SKM-1 treated with dmso at 0.1 percent for 144 hours (cell line): ENCODE measurements at regions not wholly inside any gene's neighbourhood (a gene's known extent, or its start where the extent isn't known, plus 50 kb on each side); places are given as distances from the start of the nearest gene placed in this dataset.
"Not testable (repeated sequence)": the region's sequence is repeated elsewhere in the genome, so short reads cannot be mapped to it uniquely, and the experiment has no call there.

Experiments
- DNase-seq: peaks from one replicate; lab custom pipeline; 2025; ENCODE audit not compliant: unreplicated experiment; lab: John Stamatoyannopoulos, UW

GRCh38 chr3:75840160-75840559 lies 54.8 kb upstream of the ZNF717 start:
- DNase-seq = not testable (repeated sequence)

- not testable (repeated sequence) for DNase-seq
Observed at GRCh38 chr3:75850301-75851008, 65.1 kb upstream of the ZNF717 start.

GRCh38 chr3:75863130-75863529 lies 77.8 kb upstream of the ZNF717 start:
- no peak for DNase-seq

GRCh38 chr3:75863878-75864277 lies 78.5 kb upstream of the ZNF717 start:
- DNase-seq = no peak

GRCh38 chr3:75883719-75884118 lies 98.4 kb upstream of the ZNF717 start:
- not testable (repeated sequence) for DNase-seq

- DNase-seq = no peak
Observed at GRCh38 chr3:75886971-75887526, 101.7 kb upstream of the ZNF717 start.

- DNase-seq = no peak
Observed at GRCh38 chr3:75894234-75894633, 108.9 kb upstream of the ZNF717 start.

- no peak for DNase-seq
Observed at GRCh38 chr3:75896265-75896664, 110.9 kb upstream of the ZNF717 start.

GRCh38 chr3:75901446-75901845 lies 116.1 kb upstream of the ZNF717 start:
- DNase-seq = not testable (repeated sequence)

GRCh38 chr3:75906555-75907112 lies 121.3 kb upstream of the ZNF717 start:
- DNase-seq = peak; percentile 27

GRCh38 chr3:75913800-75914350 lies 128.5 kb upstream of the ZNF717 start:
- DNase-seq = no peak

- not testable (repeated sequence) for DNase-seq
Observed at GRCh38 chr3:75914741-75915140, 129.4 kb upstream of the ZNF717 start.

GRCh38 chr3:75938921-75939320 lies 153.6 kb upstream of the ZNF717 start:
- DNase-seq = no peak

GRCh38 chr3:75951941-75952340 lies 166.6 kb upstream of the ZNF717 start:
- no peak for DNase-seq

GRCh38 chr3:75960031-75960430 lies 174.7 kb upstream of the ZNF717 start:
- not testable (repeated sequence) for DNase-seq

- DNase-seq = not testable (repeated sequence)
Observed at GRCh38 chr3:75962054-75962453, 176.7 kb upstream of the ZNF717 start.

GRCh38 chr3:75967071-75967470 lies 181.7 kb upstream of the ZNF717 start:
- no peak for DNase-seq

GRCh38 chr3:75978686-75979085 lies 193.3 kb upstream of the ZNF717 start:
- no peak for DNase-seq

GRCh38 chr3:75981401-75981800 lies 196.1 kb upstream of the ZNF717 start:
- DNase-seq = no peak

GRCh38 chr3:75982151-75982550 lies 196.8 kb upstream of the ZNF717 start:
- no peak for DNase-seq

GRCh38 chr3:75983111-75983510 lies 197.8 kb upstream of the ZNF717 start:
- DNase-seq = no peak

GRCh38 chr3:75983609-75984290 lies 198.4 kb upstream of the ZNF717 start:
- DNase-seq = no peak
